Spleen (tissue), 7 donors: ENCODE measurements at regions not wholly inside any gene's neighbourhood (a gene's known extent, or its start where the extent isn't known, plus 50 kb on each side); places are given as distances from the start of the nearest gene placed in this dataset.

Experiments used
- CTCF ChIP-seq, 11 experiments: fragments of 200-600 bp in 7 of 11; fragments of 450-650 bp in 4 of 11; sonication (generic) in 4 of 11; IDR thresholded peaks in 8 of 11; conservative IDR thresholded peaks in 3 of 11; 1 replicate in 7 of 11; 2 replicates in 4 of 11; pipeline versions ENCODE4 v1.4.0 to v1.8.0; 2016 to 2021; ENCODE audit warnings: antibody characterized with exemption in 11 of 11, inconsistent platforms in 4 of 11, mild to moderate bottlenecking in 1 of 11
- POLR2A ChIP-seq, 3 donors: fragments of 450-650 bp; IDR thresholded peaks; one replicate each; pipeline ENCODE4 v1.5.1; 2017; ENCODE audit warnings: antibody characterized with exemption in 3 of 3, mild to moderate bottlenecking in 1 of 3
- donor health status: DM: no; HTN: no; CAD: no; lungs with moderate emphysema.
- donor health status: DM: no; HTN: no; CAD: no.
- donor health status: DM: no; HTN: no; CAD: no.

GRCh38 chr7:52285689-52286088 is 749.7 kb upstream of the POM121L12 start:
- TF ChIP-seq POLR2A (IDR thresholded peaks at IDR 0.05) = no peak
- no peak for TF ChIP-seq CTCF (IDR thresholded peaks at IDR 0.05 in 8 of 11, conservative IDR thresholded peaks at IDR 0.05 in 3 of 11)
